GM23338 (cell line): ENCODE measurements at regions not wholly inside any gene's neighbourhood (a gene's known extent, or its start where the extent isn't known, plus 50 kb on each side); places are given as distances from the start of the nearest gene placed in this dataset.

Source experiments
- ATAC-seq: fragments of 200-7000 bp; cut with Tn5 transposase; 3 replicates; pipeline ENCODE4 v1.9.1; 2020
- DNase-seq: peaks from one replicate; pipeline ENCODE4 v3.0.0-alpha.2; 2015; ENCODE audit warnings: low spot score
- H2AFZ ChIP-seq: fragments of 200-600 bp; sonication (generic); 2 replicates; pipeline ENCODE4 v1.8.0; 2016; ENCODE audit warnings: antibody characterized with exemption, mild to moderate bottlenecking, moderate library complexity
- H3F3A ChIP-seq: fragments of 200-600 bp; sonication (generic); replicated peaks from 2 replicates; pipeline ENCODE4 v1.8.0; 2017; ENCODE audit warnings: antibody characterized with exemption, mixed run types, low read depth
- H3K27ac ChIP-seq: fragments of 200-600 bp; sonication (generic); 2 replicates; pipeline ENCODE4 v1.6.1; 2016; ENCODE audit warnings: low read depth
- H3K27me3 ChIP-seq: fragments of 200-600 bp; sonication (generic); 2 replicates; pipeline ENCODE4 v1.8.0; 2016; ENCODE audit warnings: mild to moderate bottlenecking, mixed run types, moderate library complexity; ENCODE audit not compliant: insufficient read depth
- H3K36me3 ChIP-seq: fragments of 200-600 bp; sonication (generic); 2 replicates; pipeline ENCODE4 v1.8.0; 2016; ENCODE audit warnings: mild to moderate bottlenecking; ENCODE audit not compliant: insufficient read depth
- H3K4me1 ChIP-seq: fragments of 200-600 bp; sonication (generic); 2 replicates; pipeline ENCODE4 v1.8.0; 2016; ENCODE audit warnings: mild to moderate bottlenecking, moderate library complexity; ENCODE audit not compliant: insufficient read depth
- H3K4me2 ChIP-seq: fragments of 200-600 bp; sonication (generic); 2 replicates; pipeline ENCODE4 v1.7.1; 2017; ENCODE audit warnings: mixed run types
- H3K4me3 ChIP-seq: fragments of 200-600 bp; sonication (generic); 2 replicates; pipeline ENCODE4 v1.6.1; 2016; ENCODE audit warnings: mixed run types
- H3K79me2 ChIP-seq: fragments of 200-600 bp; sonication (generic); replicated peaks from 2 replicates; pipeline ENCODE4 v1.8.0; 2017; ENCODE audit warnings: mild to moderate bottlenecking; ENCODE audit not compliant: insufficient read depth
- H3K9me2 ChIP-seq: fragments of 200-600 bp; sonication (generic); 2 replicates; pipeline ENCODE4 v1.8.0; 2017; ENCODE audit not compliant: insufficient read depth
- H4K20me1 ChIP-seq: fragments of 200-600 bp; sonication (generic); replicated peaks from 2 replicates; pipeline ENCODE4 v1.8.0; 2017; ENCODE audit warnings: mild to moderate bottlenecking; ENCODE audit not compliant: insufficient read depth
- H3K27ac Mint-ChIP-seq: 2 replicates; pipeline ENCODE4 v1.8.0; 2020; ENCODE audit warnings: inconsistent platforms, mild to moderate bottlenecking, moderate library complexity, mixed read lengths
- H3K27me3 Mint-ChIP-seq: 3 replicates; pipeline ENCODE4 v1.8.0; 2022; ENCODE audit warnings: low read depth, mild to moderate bottlenecking, moderate library complexity, mixed read lengths, inconsistent platforms; ENCODE audit not compliant: insufficient read depth, poor library complexity
- H3K36me3 Mint-ChIP-seq: 3 replicates; pipeline ENCODE4 v1.8.0; 2021; ENCODE audit warnings: low read depth, mild to moderate bottlenecking, inconsistent platforms, moderate library complexity, mixed read lengths
- H3K4me1 Mint-ChIP-seq: 3 replicates; pipeline ENCODE4 v1.8.0; 2020; ENCODE audit warnings: mild to moderate bottlenecking, inconsistent platforms, mixed read lengths
- H3K4me3 Mint-ChIP-seq: 3 replicates; pipeline ENCODE4 v1.8.0; 2021; ENCODE audit warnings: moderate library complexity, mild to moderate bottlenecking, inconsistent platforms, mixed read lengths
- H3K9me3 Mint-ChIP-seq: 3 replicates; pipeline ENCODE4 v1.8.0; 2020; ENCODE audit warnings: moderate library complexity, mild to moderate bottlenecking, inconsistent platforms, mixed read lengths
- EZH2phosphoT487 ChIP-seq: fragments of 200-600 bp; sonication (generic); IDR thresholded peaks from one replicate; pipeline ENCODE4 v1.8.1; 2018; ENCODE audit warnings: antibody characterized with exemption; ENCODE audit not compliant: unreplicated experiment
- JUNB ChIP-seq: IDR thresholded peaks from one replicate; pipeline ENCODE4 v1.6.1; 2016; ENCODE audit warnings: antibody characterized with exemption; ENCODE audit not compliant: unreplicated experiment
- NANOG ChIP-seq: IDR thresholded peaks from 2 replicates; pipeline ENCODE4 v1.6.1; 2016; ENCODE audit warnings: antibody characterized with exemption, borderline replicate concordance
- POLR2AphosphoS5 ChIP-seq: IDR thresholded peaks from 2 replicates; pipeline ENCODE4 v1.6.1; 2016; ENCODE audit warnings: antibody characterized with exemption, low read depth
- STAT1 ChIP-seq: IDR thresholded peaks from one replicate; pipeline ENCODE4 v1.6.1; 2016; ENCODE audit warnings: antibody characterized with exemption; ENCODE audit not compliant: unreplicated experiment
- ZNF114 ChIP-seq: fragments of 250-450 bp; sonication (Bioruptor Pico); IDR thresholded peaks from 2 replicates; pipeline ENCODE4 v1.5.0; 2020; ENCODE audit warnings: mild to moderate bottlenecking, moderate library complexity
- ZNF331 ChIP-seq: fragments of 250-450 bp; sonication (Bioruptor Pico); IDR thresholded peaks from 2 replicates; pipeline ENCODE4 v1.5.0; 2020; ENCODE audit warnings: low read depth, mild to moderate bottlenecking, moderate library complexity
- TF ChIP-seq, protein P1 (sequence below): IDR thresholded peaks from 2 replicates; pipeline ENCODE4 v1.6.1; 2016; ENCODE audit warnings: antibody characterized with exemption
- TF ChIP-seq, protein P2 (sequence below): fragments of 250-450 bp; sonication (Bioruptor Pico); IDR thresholded peaks from 2 replicates; pipeline ENCODE4 v1.5.0; 2020; ENCODE audit warnings: mild to moderate bottlenecking, moderate library complexity
- TF ChIP-seq, protein P3 (sequence below), 2 experiments: fragments of 200-600 bp in 1 of 2; sonication (generic) in 1 of 2; conservative IDR thresholded peaks; 2 replicates each; pipeline versions ENCODE4 v1.5.1 to v1.6.1; 2016 to 2017; ENCODE audit warnings: antibody characterized with exemption in 2 of 2, low read depth in 2 of 2, mild to moderate bottlenecking in 2 of 2, moderate library complexity in 1 of 2

DNA sequence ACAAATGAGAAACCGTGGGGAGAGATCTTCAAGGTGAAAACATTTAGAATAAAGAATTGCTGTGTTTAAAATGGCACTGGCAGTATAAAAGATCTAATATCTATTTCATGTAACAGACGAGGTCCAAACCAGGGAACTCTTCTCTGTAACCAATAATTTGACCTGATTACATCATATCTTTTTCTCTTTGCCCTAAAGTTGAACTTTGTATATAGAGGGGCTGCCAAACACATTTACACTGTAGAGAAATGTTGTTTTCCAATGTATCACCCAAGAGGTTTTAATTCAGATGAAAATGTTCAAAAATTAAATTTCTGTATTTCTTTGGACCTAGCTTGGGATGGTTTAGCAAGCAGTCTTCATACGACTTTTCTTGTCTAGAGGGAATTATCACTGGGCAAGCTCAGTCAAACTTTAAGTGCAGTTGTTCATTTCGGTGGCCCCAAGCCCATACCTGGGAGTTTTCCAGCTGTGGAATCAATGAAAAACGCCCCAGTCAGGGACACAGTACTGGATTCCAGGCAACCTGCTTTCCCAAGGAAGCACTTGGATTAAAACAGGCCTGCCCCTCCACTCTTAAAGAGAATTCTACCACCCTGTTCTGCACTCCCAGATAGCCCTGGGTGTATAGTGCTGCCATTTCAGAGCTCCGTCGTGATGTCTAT is 208.5 kb upstream of the FN1 start (continued):
- TF ChIP-seq, protein P1, sequence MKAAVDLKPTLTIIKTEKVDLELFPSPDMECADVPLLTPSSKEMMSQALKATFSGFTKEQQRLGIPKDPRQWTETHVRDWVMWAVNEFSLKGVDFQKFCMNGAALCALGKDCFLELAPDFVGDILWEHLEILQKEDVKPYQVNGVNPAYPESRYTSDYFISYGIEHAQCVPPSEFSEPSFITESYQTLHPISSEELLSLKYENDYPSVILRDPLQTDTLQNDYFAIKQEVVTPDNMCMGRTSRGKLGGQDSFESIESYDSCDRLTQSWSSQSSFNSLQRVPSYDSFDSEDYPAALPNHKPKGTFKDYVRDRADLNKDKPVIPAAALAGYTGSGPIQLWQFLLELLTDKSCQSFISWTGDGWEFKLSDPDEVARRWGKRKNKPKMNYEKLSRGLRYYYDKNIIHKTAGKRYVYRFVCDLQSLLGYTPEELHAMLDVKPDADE: no peak
- TF ChIP-seq, protein P2, sequence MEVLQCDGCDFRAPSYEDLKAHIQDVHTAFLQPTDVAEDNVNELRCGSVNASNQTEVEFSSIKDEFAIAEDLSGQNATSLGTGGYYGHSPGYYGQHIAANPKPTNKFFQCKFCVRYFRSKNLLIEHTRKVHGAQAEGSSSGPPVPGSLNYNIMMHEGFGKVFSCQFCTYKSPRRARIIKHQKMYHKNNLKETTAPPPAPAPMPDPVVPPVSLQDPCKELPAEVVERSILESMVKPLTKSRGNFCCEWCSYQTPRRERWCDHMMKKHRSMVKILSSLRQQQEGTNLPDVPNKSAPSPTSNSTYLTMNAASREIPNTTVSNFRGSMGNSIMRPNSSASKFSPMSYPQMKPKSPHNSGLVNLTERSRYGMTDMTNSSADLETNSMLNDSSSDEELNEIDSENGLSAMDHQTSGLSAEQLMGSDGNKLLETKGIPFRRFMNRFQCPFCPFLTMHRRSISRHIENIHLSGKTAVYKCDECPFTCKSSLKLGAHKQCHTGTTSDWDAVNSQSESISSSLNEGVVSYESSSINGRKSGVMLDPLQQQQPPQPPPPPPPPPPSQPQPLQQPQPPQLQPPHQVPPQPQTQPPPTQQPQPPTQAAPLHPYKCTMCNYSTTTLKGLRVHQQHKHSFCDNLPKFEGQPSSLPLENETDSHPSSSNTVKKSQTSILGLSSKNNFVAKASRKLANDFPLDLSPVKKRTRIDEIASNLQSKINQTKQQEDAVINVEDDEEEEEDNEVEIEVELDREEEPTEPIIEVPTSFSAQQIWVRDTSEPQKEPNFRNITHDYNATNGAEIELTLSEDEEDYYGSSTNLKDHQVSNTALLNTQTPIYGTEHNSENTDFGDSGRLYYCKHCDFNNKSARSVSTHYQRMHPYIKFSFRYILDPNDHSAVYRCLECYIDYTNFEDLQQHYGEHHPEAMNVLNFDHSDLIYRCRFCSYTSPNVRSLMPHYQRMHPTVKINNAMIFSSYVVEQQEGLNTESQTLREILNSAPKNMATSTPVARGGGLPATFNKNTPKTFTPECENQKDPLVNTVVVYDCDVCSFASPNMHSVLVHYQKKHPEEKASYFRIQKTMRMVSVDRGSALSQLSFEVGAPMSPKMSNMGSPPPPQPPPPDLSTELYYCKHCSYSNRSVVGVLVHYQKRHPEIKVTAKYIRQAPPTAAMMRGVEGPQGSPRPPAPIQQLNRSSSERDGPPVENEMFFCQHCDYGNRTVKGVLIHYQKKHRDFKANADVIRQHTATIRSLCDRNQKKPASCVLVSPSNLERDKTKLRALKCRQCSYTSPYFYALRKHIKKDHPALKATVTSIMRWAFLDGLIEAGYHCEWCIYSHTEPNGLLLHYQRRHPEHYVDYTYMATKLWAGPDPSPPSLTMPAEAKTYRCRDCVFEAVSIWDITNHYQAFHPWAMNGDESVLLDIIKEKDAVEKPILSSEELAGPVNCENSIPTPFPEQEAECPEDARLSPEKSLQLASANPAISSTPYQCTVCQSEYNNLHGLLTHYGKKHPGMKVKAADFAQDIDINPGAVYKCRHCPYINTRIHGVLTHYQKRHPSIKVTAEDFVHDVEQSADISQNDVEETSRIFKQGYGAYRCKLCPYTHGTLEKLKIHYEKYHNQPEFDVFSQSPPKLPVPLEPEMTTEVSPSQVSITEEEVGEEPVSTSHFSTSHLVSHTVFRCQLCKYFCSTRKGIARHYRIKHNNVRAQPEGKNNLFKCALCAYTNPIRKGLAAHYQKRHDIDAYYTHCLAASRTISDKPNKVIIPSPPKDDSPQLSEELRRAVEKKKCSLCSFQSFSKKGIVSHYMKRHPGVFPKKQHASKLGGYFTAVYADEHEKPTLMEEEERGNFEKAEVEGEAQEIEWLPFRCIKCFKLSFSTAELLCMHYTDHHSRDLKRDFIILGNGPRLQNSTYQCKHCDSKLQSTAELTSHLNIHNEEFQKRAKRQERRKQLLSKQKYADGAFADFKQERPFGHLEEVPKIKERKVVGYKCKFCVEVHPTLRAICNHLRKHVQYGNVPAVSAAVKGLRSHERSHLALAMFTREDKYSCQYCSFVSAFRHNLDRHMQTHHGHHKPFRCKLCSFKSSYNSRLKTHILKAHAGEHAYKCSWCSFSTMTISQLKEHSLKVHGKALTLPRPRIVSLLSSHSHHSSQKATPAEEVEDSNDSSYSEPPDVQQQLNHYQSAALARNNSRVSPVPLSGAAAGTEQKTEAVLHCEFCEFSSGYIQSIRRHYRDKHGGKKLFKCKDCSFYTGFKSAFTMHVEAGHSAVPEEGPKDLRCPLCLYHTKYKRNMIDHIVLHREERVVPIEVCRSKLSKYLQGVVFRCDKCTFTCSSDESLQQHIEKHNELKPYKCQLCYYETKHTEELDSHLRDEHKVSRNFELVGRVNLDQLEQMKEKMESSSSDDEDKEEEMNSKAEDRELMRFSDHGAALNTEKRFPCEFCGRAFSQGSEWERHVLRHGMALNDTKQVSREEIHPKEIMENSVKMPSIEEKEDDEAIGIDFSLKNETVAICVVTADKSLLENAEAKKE (CRISPR knock-in tag): no peak
- TF ChIP-seq JUNB (no peak), POLR2AphosphoS5 (no peak), EZH2phosphoT487 (no peak), ZNF331 (CRISPR knock-in tag) (no peak), ZNF114 (no peak)

DNA sequence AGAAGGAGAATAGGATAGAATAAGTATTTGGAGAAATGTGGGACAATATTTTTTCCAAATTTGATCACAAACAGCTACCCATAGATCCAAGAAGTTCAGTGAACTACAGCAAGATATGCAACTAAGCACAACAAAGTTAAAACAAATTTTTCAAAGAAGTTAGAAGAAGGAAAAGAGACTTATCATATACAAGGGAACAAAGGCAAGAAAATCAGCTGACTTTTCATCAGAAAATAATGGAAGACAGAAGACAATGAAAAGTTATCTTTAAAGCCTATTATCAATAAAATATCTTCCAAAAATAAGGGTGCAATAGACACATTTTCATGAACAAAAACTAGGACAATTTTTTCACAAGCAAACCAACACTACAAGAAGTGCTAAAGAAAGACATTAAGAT is 202.8 kb upstream of the FN1 start:
- Mint-ChIP-seq H3K9me3 (peaks cover 18% of the 10 kb centered on the region; the same call in 2 of the 3 replicates), H3K27ac (no peak overlapping the region), H3K27me3 (no peaks in the 10 kb centered on the region), H3K4me3 (no peak overlapping the region), H3K4me1 (no peaks in the 10 kb centered on the region), H3K36me3 (peaks cover 3% of the 10 kb centered on the region; the same call in 1 of the 3 replicates)
- Histone ChIP-seq H3K79me2 (no peaks in the 10 kb centered on the region), H3F3A (no peaks in the 10 kb centered on the region), H4K20me1 (no peaks in the 10 kb centered on the region), H3K4me3 (no peak overlapping the region), H3K4me1 (no peaks in the 10 kb centered on the region), H3K4me2 (no peak overlapping the region), H3K27ac (no peak overlapping the region), H3K27me3 (no peaks in the 10 kb centered on the region), H2AFZ (no peak overlapping the region), H3K36me3 (0 out of 2 replicates have a peak, but pooled peaks cover 11% of the 10 kb centered on the region), H3K9me2 (peaks cover 4% of the 10 kb centered on the region)
- no peak for ATAC-seq
- no peak for DNase-seq
- no peak for TF ChIP-seq STAT1
- no peak for TF ChIP-seq NANOG
- TF ChIP-seq EZH2phosphoT487: no peak
- TF ChIP-seq, protein P3, sequence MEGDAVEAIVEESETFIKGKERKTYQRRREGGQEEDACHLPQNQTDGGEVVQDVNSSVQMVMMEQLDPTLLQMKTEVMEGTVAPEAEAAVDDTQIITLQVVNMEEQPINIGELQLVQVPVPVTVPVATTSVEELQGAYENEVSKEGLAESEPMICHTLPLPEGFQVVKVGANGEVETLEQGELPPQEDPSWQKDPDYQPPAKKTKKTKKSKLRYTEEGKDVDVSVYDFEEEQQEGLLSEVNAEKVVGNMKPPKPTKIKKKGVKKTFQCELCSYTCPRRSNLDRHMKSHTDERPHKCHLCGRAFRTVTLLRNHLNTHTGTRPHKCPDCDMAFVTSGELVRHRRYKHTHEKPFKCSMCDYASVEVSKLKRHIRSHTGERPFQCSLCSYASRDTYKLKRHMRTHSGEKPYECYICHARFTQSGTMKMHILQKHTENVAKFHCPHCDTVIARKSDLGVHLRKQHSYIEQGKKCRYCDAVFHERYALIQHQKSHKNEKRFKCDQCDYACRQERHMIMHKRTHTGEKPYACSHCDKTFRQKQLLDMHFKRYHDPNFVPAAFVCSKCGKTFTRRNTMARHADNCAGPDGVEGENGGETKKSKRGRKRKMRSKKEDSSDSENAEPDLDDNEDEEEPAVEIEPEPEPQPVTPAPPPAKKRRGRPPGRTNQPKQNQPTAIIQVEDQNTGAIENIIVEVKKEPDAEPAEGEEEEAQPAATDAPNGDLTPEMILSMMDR (conservative IDR thresholded peaks at IDR 0.05; ENCODE audit: low read depth in 2 of 2): no peak
